HFF-Myc (cell line): ENCODE measurements at regions not wholly inside any gene's neighbourhood (a gene's known extent, or its start where the extent isn't known, plus 50 kb on each side); places are given as distances from the start of the nearest gene placed in this dataset.

ENCODE experiments used
- DNase-seq: peaks from one replicate; pipeline ENCODE4 v3.0.0-alpha.2; 2011; ENCODE audit warnings: low read depth; ENCODE audit errors: extremely low read depth
- H3K4me3 ChIP-seq: replicated peaks from 2 replicates; pipeline ENCODE4 v1.5.1; 2011; ENCODE audit warnings: low read depth, mild to moderate bottlenecking, control low read depth, low read length
- TF ChIP-seq, protein P1 (sequence below): IDR thresholded peaks from 2 replicates; pipeline ENCODE4 v1.5.1; 2012; ENCODE audit warnings: mild to moderate bottlenecking, low read depth, low read length, control low read depth; ENCODE audit errors: missing control alignments

DNA sequence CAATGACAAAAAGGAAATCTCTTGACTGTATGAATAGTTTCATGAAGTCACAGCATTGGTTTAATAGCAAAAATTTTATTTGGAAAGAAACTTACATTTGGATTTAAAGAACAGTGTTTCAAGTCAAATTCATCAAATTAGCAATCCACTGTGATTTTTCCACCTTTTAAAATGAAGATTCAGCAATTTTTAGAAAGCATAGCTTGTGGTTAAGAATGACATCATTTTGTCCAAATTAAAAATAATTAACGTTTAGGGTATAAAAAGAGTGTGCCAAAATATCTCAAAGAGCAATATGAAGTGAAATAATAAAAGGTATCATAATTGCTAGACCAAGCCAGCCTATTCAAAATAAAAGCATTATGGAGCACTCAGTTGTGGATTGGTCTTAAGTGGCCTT is 114.6 kb downstream of the PAX1 start:
- DNase-seq = no peak
- TF ChIP-seq, protein P1, sequence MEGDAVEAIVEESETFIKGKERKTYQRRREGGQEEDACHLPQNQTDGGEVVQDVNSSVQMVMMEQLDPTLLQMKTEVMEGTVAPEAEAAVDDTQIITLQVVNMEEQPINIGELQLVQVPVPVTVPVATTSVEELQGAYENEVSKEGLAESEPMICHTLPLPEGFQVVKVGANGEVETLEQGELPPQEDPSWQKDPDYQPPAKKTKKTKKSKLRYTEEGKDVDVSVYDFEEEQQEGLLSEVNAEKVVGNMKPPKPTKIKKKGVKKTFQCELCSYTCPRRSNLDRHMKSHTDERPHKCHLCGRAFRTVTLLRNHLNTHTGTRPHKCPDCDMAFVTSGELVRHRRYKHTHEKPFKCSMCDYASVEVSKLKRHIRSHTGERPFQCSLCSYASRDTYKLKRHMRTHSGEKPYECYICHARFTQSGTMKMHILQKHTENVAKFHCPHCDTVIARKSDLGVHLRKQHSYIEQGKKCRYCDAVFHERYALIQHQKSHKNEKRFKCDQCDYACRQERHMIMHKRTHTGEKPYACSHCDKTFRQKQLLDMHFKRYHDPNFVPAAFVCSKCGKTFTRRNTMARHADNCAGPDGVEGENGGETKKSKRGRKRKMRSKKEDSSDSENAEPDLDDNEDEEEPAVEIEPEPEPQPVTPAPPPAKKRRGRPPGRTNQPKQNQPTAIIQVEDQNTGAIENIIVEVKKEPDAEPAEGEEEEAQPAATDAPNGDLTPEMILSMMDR = no peak
- no peak overlapping the region for H3K4me3 ChIP-seq

DNA sequence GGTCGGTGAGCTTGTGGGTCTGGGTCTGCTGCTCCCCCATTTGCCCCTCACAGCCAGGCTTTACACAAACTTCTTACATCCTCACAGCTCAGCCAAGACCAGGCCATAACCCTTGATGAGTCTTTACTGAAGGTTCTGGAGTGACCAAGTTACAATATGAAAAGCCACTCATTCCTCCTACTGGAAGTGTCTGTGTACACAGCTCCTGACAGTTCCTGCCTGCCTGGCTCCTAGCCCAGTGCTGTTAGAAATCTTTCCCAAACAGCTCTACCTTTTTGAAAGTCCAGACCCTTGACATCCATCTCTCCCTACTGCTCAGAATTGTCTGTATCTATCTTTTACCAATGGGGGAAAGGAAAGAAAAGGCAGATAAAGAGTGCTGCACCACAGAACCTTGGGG is 106.9 kb downstream of the PAX1 start:
- TF ChIP-seq, protein P1 = no peak
- no peak overlapping the region for H3K4me3 ChIP-seq
- DNase-seq = no peak

DNA sequence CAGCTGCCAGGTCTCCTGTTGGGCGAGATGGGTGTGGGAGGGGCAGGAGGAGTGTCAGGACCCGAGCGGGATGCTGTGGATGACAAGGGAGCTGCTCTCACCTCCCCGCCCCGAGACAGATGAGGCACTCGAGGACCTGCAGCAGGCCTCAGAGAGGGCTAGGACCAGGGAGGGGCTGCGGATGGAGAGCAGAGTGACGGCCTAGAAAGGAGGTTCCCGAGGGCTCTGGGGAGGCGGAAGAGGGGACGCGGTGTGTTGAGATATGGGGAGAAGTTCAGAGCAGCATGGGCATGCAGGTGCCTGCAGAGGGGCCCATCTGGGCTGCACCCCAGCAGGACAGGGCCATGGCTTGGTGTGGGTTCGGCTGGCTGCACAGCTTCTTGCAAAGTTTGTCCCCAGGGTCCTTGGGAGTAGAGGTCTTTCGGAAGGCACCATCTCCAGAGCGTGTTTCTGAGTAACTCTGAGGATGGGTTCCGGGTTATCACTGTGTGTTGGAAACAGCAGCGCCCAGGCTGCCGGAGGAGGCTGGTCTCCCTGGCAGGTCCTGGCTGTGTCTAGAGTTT is 104.6 kb downstream of the PAX1 start:
- TF ChIP-seq, protein P1 = no peak
- no peak for DNase-seq
- H3K4me3 ChIP-seq = no peak overlapping the region

DNA sequence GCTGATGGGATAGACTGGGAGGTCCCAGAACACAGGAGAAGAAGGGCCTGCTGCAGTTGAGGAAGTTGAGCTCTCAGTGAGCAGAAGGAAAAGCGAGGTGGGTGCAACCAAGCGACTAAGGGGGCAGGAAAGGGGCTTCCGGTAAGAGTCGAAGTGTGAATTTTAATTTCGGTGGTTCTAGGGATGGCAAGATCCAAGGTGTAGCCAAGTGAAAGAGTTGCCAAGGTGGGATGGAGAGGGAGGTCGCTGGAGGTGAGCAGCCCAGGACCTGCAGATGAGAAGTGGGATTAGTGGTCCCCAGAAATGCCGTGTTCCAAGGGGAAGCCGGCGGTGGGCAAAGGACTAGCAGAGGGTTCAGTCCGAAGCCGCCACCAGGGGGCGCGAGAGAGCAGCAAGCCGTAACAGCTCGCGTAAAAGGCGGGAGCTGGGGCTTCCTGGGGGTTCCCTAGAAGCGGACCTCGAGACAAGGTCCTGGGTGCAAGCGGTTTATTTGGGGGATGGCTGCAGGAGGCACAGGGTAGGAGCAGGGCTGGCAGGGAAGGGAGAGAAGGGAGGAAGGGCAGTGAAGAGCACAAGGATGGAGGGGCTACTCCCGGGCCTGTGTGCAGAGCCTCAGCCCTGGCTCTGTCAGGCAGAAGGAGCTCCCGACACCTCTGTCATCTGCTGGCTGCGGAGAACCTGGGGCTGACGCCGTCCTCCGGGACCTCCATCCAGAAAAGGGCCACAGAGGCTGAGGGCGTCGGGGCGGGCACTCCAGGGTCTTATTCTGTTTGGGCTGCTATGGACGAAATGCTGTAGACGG is 103.6 kb downstream of the PAX1 start:
- H3K4me3 ChIP-seq = no peak overlapping the region
- DNase-seq = no peak
- TF ChIP-seq, protein P1 = peak; percentile 50

DNA sequence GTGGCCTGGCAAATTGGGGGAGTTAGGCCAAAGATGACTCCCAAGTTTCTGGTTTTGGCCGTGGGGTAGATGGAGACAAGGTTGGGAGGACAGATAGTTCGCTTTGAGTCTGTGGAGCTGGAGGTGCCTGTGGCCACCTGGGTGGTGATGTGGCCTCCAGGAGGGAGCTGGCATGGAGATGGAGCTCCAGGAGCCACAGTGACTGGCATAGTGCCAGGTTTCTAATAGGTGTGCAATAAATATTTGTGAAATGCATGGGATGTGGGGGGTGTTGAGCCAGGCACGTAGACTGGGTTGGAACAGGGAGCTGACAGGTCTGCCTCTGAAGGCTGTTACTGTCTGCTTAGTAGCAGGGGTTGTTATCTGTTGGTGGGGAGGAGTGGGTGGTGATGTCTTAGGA is 102.7 kb downstream of the PAX1 start:
- H3K4me3 ChIP-seq = no peak overlapping the region
- no peak for DNase-seq
- TF ChIP-seq, protein P1 = no peak

DNA sequence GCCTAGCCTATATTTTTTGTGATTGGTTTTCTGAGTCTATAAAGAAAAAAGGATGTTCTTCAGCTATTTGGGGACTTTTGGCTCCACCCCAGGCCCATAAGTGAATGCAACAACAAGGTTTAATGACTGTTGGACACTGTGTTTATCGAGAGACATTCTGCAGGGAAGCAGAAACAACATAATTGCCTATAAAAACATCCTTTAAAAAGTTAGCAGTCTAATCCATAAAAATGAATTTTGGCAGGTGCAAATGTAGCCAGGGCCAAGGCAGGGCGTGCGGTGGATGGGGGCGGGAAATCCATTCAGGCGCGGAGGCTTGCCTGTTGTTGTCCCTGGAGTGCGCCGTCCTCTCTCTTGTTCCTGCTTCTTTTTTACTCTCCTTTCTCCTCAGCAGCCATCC is 99.3 kb downstream of the PAX1 start:
- TF ChIP-seq, protein P1 = no peak
- DNase-seq = no peak
- H3K4me3 ChIP-seq = no peak overlapping the region
